PC-9 (cell line): ENCODE measurements at regions not wholly inside any gene's neighbourhood (a gene's known extent, or its start where the extent isn't known, plus 50 kb on each side); places are given as distances from the start of the nearest gene placed in this dataset.

Experiments
- BruUV-seq: library from RNA; stranded (reverse); fragments of 400-500 nt; replicated peaks from 2 replicates; lab custom pipeline; 2021; lab: Mats Ljungman, UMichigan
- CTCF ChIA-PET: fragments of 300-600 bp; sonication (Branson Sonifier 250); formaldehyde crosslinking; loops from one replicate; lab custom pipeline; 2022; ENCODE audit warnings: antibody characterized with exemption; lab: Charles Lee
- POLR2A ChIA-PET: fragments of 300-600 bp; sonication (Branson Sonifier 250); formaldehyde crosslinking; loops from one replicate; lab custom pipeline; 2022; ENCODE audit warnings: antibody characterized with exemption; ENCODE audit not compliant: unreplicated experiment; lab: Charles Lee
- DNase-seq, 2 experiments: peaks; one replicate each; pipeline versions ENCODE4 v3.0.0 to v3.0.0-alpha.2; 2015 to 2022; ENCODE audit warnings: mixed read lengths in 1 of 2
- H2AFZ ChIP-seq: fragments of 200-600 bp; sonication (generic); 2 replicates; pipeline ENCODE4 v1.8.1; 2017; ENCODE audit warnings: antibody characterized with exemption
- H3F3A ChIP-seq: fragments of 200-600 bp; sonication (generic); 2 replicates; pipeline ENCODE4 v1.8.1; 2017; ENCODE audit warnings: antibody characterized with exemption, mild to moderate bottlenecking, low read depth; ENCODE audit not compliant: insufficient read depth
- H3K27ac ChIP-seq: fragments of 200-600 bp; sonication (generic); 2 replicates; pipeline ENCODE4 v1.6.1; 2016; ENCODE audit warnings: mixed run types
- H3K27me3 ChIP-seq: fragments of 200-600 bp; sonication (generic); 2 replicates; pipeline ENCODE4 v1.6.1; 2016; ENCODE audit warnings: low read depth, mixed run types; ENCODE audit not compliant: insufficient read depth
- H3K36me3 ChIP-seq: fragments of 200-600 bp; sonication (generic); 2 replicates; pipeline ENCODE4 v1.6.1; 2016; ENCODE audit warnings: low read depth, mixed run types
- H3K4me1 ChIP-seq: fragments of 200-600 bp; sonication (generic); replicated peaks from 2 replicates; pipeline ENCODE4 v1.6.1; 2016; ENCODE audit warnings: mixed run types; ENCODE audit not compliant: insufficient read depth
- H3K4me2 ChIP-seq: fragments of 200-600 bp; sonication (generic); 2 replicates; pipeline ENCODE4 v1.6.1; 2017; ENCODE audit warnings: mixed run types
- H3K4me3 ChIP-seq: fragments of 200-600 bp; sonication (generic); 2 replicates; pipeline ENCODE4 v1.6.1; 2016; ENCODE audit warnings: mixed run types
- H3K79me2 ChIP-seq: fragments of 200-600 bp; sonication (generic); 2 replicates; pipeline ENCODE4 v1.6.1; 2017; ENCODE audit warnings: low read depth, mixed run types
- H3K9me2 ChIP-seq: fragments of 200-600 bp; sonication (generic); 2 replicates; pipeline ENCODE4 v1.8.1; 2017; ENCODE audit warnings: mild to moderate bottlenecking; ENCODE audit not compliant: insufficient read depth
- H3K9me3 ChIP-seq: fragments of 200-600 bp; sonication (generic); 2 replicates; pipeline ENCODE4 v1.8.1; 2016; ENCODE audit warnings: low read depth; ENCODE audit not compliant: insufficient read depth
- H4K20me1 ChIP-seq: fragments of 200-600 bp; sonication (generic); 2 replicates; pipeline ENCODE4 v1.8.1; 2017; ENCODE audit not compliant: insufficient read depth
- CTCF ChIP-seq: fragments of 200-600 bp; sonication (generic); conservative IDR thresholded peaks from 2 replicates; pipeline ENCODE4 v1.6.1; 2017; ENCODE audit warnings: mixed run types, antibody characterized with exemption, mild to moderate bottlenecking, moderate library complexity
- EZH2 ChIP-seq: fragments of 200-600 bp; sonication (generic); IDR thresholded peaks from 2 replicates; pipeline ENCODE4 v1.8.0; 2017; ENCODE audit warnings: antibody characterized with exemption, low read depth
- intact Hi-C: fragments of 100-400 bp; cut with micrococcal nuclease; formaldehyde crosslinking; loops from one replicate; pipeline ENCODE4 v1.10.0; 2022; ENCODE audit not compliant: unreplicated experiment

GRCh38 chr4:44872246-44872645, 145.9 kb upstream of the GNPDA2 start:
- no peak overlapping the region for H3K27ac ChIP-seq
- no peaks in the 10 kb centered on the region for H3K79me2 ChIP-seq
- no peak overlapping the region for H3K4me2 ChIP-seq
- POLR2A ChIA-PET = no interaction called here
- H3K9me2 ChIP-seq = no peaks in the 10 kb centered on the region
- H3K36me3 ChIP-seq = no peaks in the 10 kb centered on the region
- no peaks in the 10 kb centered on the region for H3K9me3 ChIP-seq
- BruUV-seq = no TSS peak
- no peaks in the 10 kb centered on the region for H3F3A ChIP-seq
- no peaks in the 10 kb centered on the region for H3K4me1 ChIP-seq
- H2AFZ ChIP-seq = no peak overlapping the region
- intact Hi-C loops = no loop called here
- no peak overlapping the region for H3K4me3 ChIP-seq
- TF ChIP-seq EZH2 (no peak), CTCF (no peak)
- no peaks in the 10 kb centered on the region for H4K20me1 ChIP-seq
- H3K27me3 ChIP-seq = no peaks in the 10 kb centered on the region
- DNase-seq = no peak
- CTCF ChIA-PET = no interaction called here

DNA sequence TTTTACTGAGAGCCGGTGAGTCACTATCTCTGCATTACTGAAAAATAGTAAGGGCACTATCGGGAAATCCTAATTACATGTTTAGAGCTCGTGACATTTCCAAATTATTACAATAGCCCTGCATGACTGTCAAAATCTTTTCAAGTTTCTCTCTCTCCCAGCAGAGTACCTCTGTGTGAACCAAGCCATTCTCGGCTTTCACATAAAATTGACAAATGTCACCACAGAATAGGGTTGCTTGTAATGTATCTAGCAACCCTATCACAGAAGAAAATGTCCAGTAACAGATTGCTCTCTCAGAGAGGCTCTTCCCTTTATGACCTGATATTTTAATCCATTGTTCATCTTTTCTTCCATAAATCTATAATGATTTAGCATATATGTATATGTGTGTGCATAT, 144.8 kb upstream of the GNPDA2 start:
- intact Hi-C loops = no loop called here
- ChIA-PET POLR2A (no interaction called here), CTCF (no interaction called here)
- H3K4me3 ChIP-seq = no peak overlapping the region
- H3K27ac ChIP-seq = no peak overlapping the region
- H3K27me3 ChIP-seq = no peaks in the 10 kb centered on the region
- no peaks in the 10 kb centered on the region for H3K4me1 ChIP-seq
- DNase-seq = no peak
- no peak overlapping the region for H2AFZ ChIP-seq
- no peak overlapping the region for H3K4me2 ChIP-seq
- no peak for TF ChIP-seq EZH2
- no peak for TF ChIP-seq CTCF
- H3F3A ChIP-seq = no peaks in the 10 kb centered on the region
- no peaks in the 10 kb centered on the region for H3K36me3 ChIP-seq
- no peaks in the 10 kb centered on the region for H3K9me2 ChIP-seq
- H3K79me2 ChIP-seq = no peaks in the 10 kb centered on the region
- no peaks in the 10 kb centered on the region for H4K20me1 ChIP-seq
- H3K9me3 ChIP-seq = no peaks in the 10 kb centered on the region
- no TSS peak for BruUV-seq

GRCh38 chr4:44869985-44870384, 143.6 kb upstream of the GNPDA2 start:
- BruUV-seq = no TSS peak
- H3K4me3 ChIP-seq = no peak overlapping the region
- no peaks in the 10 kb centered on the region for H3K27me3 ChIP-seq
- no peaks in the 10 kb centered on the region for H4K20me1 ChIP-seq
- DNase-seq = no peak
- H3K9me2 ChIP-seq = no peaks in the 10 kb centered on the region
- H3K4me1 ChIP-seq = no peaks in the 10 kb centered on the region
- TF ChIP-seq CTCF (no peak), EZH2 (no peak)
- ChIA-PET POLR2A (no interaction called here), CTCF (no interaction called here)
- H3K4me2 ChIP-seq = no peak overlapping the region
- no peaks in the 10 kb centered on the region for H3K36me3 ChIP-seq
- H3K79me2 ChIP-seq = no peaks in the 10 kb centered on the region
- no peak overlapping the region for H2AFZ ChIP-seq
- H3F3A ChIP-seq = no peaks in the 10 kb centered on the region
- intact Hi-C loops = no loop called here
- no peaks in the 10 kb centered on the region for H3K9me3 ChIP-seq
- no peak overlapping the region for H3K27ac ChIP-seq
